GM12878 (cell line): ENCODE measurements at regions not wholly inside any gene's neighbourhood (a gene's known extent, or its start where the extent isn't known, plus 50 kb on each side); places are given as distances from the start of the nearest gene placed in this dataset.

Experiments
- ATAC-seq: fragments of 200-7000 bp; cut with Tn5 transposase; 3 replicates; pipeline ENCODE4 v1.9.1; 2020; ENCODE audit warnings: mild to moderate bottlenecking, moderate library complexity
- BruUV-seq: library from RNA; stranded (reverse); fragments of 400-500 nt; replicated peaks from 2 replicates; lab custom pipeline; 2021; lab: Mats Ljungman, UMichigan
- CTCF ChIA-PET: fragments of 300-600 bp; sonication (Branson Sonifier 250); formaldehyde crosslinking; extraction: SDS; loops from one replicate; lab custom pipeline; 2021; ENCODE audit warnings: inconsistent platforms; lab: Yijun Ruan, JAX
- POLR2A ChIA-PET: fragments of 350-600 bp; formaldehyde crosslinking; extraction: SDS; loops from one replicate; lab custom pipeline; 2021; ENCODE audit warnings: inconsistent platforms; lab: Charles Lee
- RAD21 ChIA-PET: fragments of 300-600 bp; sonication (Branson Sonifier 250); formaldehyde crosslinking; loops from one replicate; lab custom pipeline; 2023; ENCODE audit warnings: antibody characterized with exemption; ENCODE audit not compliant: unreplicated experiment; lab: Charles Lee
- SMC1A ChIA-PET: fragments of 300-600 bp; sonication (Branson Sonifier 250); formaldehyde crosslinking; loops from one replicate; lab custom pipeline; 2023; ENCODE audit not compliant: unreplicated experiment, uncharacterized antibody; lab: Charles Lee
- DNase-seq: peaks from one replicate; pipeline ENCODE4 v3.0.0-alpha.2; 2011; ENCODE audit warnings: low read depth, low spot score
- FAIRE-seq: peaks from 3 replicates; lab custom pipeline; 2011; peaks lifted over from hg19 to GRCh38; lab: Jason Lieb, UNC
- H2AFZ ChIP-seq: 2 replicates; pipeline ENCODE4 v1.6.0; 2011; ENCODE audit warnings: low read depth, low read length, control low read depth; ENCODE audit not compliant: control insufficient read depth
- H3K27ac ChIP-seq: 2 replicates; pipeline ENCODE4 v1.5.1; 2011; ENCODE audit warnings: control low read depth; ENCODE audit not compliant: control insufficient read depth, insufficient read depth
- H3K27me3 ChIP-seq, 2 experiments: replicated peaks in 1 of 2; 2 replicates each; pipeline versions ENCODE4 v1.6.0 to v1.6.1; 2011; ENCODE audit warnings: low read length in 1 of 2; ENCODE audit not compliant: control insufficient read depth in 2 of 2, insufficient read depth in 2 of 2
- H3K36me3 ChIP-seq, 2 experiments: 2 replicates each; pipeline ENCODE4 v1.5.1; 2011; ENCODE audit warnings: low read length in 1 of 2; ENCODE audit not compliant: control insufficient read depth in 2 of 2, insufficient read depth in 2 of 2
- H3K4me1 ChIP-seq: 2 replicates; pipeline ENCODE4 v1.6.1; 2011; ENCODE audit warnings: mild to moderate bottlenecking, low read length, moderate library complexity, mixed read lengths; ENCODE audit not compliant: control insufficient read depth, insufficient read depth
- H3K4me2 ChIP-seq: 2 replicates; pipeline ENCODE4 v1.6.0; 2011; ENCODE audit warnings: control low read depth; ENCODE audit not compliant: control insufficient read depth, insufficient read depth
- H3K4me3 ChIP-seq: fragments of 200-600 bp; sonication (generic); 2 replicates; pipeline ENCODE4 v1.5.1; 2016
- H3K79me2 ChIP-seq: 2 replicates; pipeline ENCODE4 v1.6.0; 2011; ENCODE audit warnings: low read length; ENCODE audit not compliant: control insufficient read depth, insufficient read depth
- H3K9ac ChIP-seq: 2 replicates; pipeline ENCODE4 v1.8.0; 2011; ENCODE audit warnings: low read length, control low read depth, mixed read lengths; ENCODE audit not compliant: control insufficient read depth, insufficient read depth
- H3K9me3 ChIP-seq: replicated peaks from 3 replicates; pipeline ENCODE4 v1.5.1; 2011; ENCODE audit warnings: mild to moderate bottlenecking, low read length; ENCODE audit not compliant: control insufficient read depth, insufficient read depth
- H4K20me1 ChIP-seq: 2 replicates; pipeline ENCODE4 v1.6.0; 2011; ENCODE audit not compliant: control insufficient read depth, insufficient read depth
- ATF3 ChIP-seq: IDR thresholded peaks from 2 replicates; pipeline ENCODE4 v1.6.1; 2011; ENCODE audit warnings: low read depth, mild to moderate bottlenecking, low read length, moderate library complexity, borderline replicate concordance; ENCODE audit errors: extremely low read depth
- CHD4 ChIP-seq: fragments of 200-600 bp; sonication (generic); IDR thresholded peaks from 2 replicates; pipeline ENCODE4 v1.6.1; 2016; ENCODE audit warnings: mild to moderate bottlenecking
- EED ChIP-seq: sonication (generic); IDR thresholded peaks from 2 replicates; pipeline ENCODE4 v1.6.1; 2016; ENCODE audit warnings: antibody characterized with exemption, low read depth
- GABPA ChIP-seq: IDR thresholded peaks from 2 replicates; pipeline ENCODE4 v1.6.1; 2014; ENCODE audit warnings: antibody characterized with exemption, low read depth, mild to moderate bottlenecking, inconsistent platforms
- HCFC1 ChIP-seq: fragments of 150-350 bp; IDR thresholded peaks from 2 replicates; pipeline ENCODE4 v1.6.1; 2014; ENCODE audit warnings: low read length
- MTA2 ChIP-seq: fragments of 450-650 bp; IDR thresholded peaks from 2 replicates; pipeline ENCODE4 v1.6.1; 2016; ENCODE audit warnings: low read depth, mild to moderate bottlenecking, moderate library complexity
- NBN ChIP-seq: fragments of 450-650 bp; IDR thresholded peaks from 2 replicates; pipeline ENCODE4 v1.6.1; 2016
- NRF1 ChIP-seq: conservative IDR thresholded peaks from 2 replicates; pipeline ENCODE4 v1.6.1; 2011; ENCODE audit warnings: mild to moderate bottlenecking, low read depth, low read length, improper control_type of control experiment
- POLR2AphosphoS5 ChIP-seq: IDR thresholded peaks from 2 replicates; pipeline ENCODE4 v1.6.1; 2011; ENCODE audit warnings: mild to moderate bottlenecking, low read length, inconsistent platforms
- RCOR1 ChIP-seq: conservative IDR thresholded peaks from 2 replicates; pipeline ENCODE4 v1.6.1; 2012; ENCODE audit warnings: low read depth, low read length, improper control_type of control experiment
- RELB ChIP-seq: fragments of 450-650 bp; IDR thresholded peaks from 2 replicates; pipeline ENCODE4 v1.6.1; 2017; ENCODE audit warnings: low read depth, mild to moderate bottlenecking, moderate library complexity
- SIN3A ChIP-seq: IDR thresholded peaks from 2 replicates; pipeline ENCODE4 v1.6.1; 2012; ENCODE audit warnings: low read depth, low read length, improper control_type of control experiment
- ZSCAN29 ChIP-seq: fragments of 450-650 bp; IDR thresholded peaks from 2 replicates; pipeline ENCODE4 v1.6.1; 2017; ENCODE audit warnings: mild to moderate bottlenecking, moderate library complexity
- ZZZ3 ChIP-seq: IDR thresholded peaks from 2 replicates; pipeline ENCODE4 v1.6.1; 2011; ENCODE audit warnings: low read depth; ENCODE audit not compliant: control insufficient read depth, insufficient read length
- WGBS: methylation state at CpG from one replicate; pipeline ENCODE4 v1.1.6; 2016; ENCODE audit warnings: low lambda C conversion rate; ENCODE audit not compliant: insufficient replicate concordance, insufficient coverage; ENCODE audit errors: missing lambda C conversion rate; 5-methylcytosine and 5-hydroxymethylcytosine counted together
- in situ Hi-C: fragments of 300-500 bp; cut with MboI; formaldehyde crosslinking; loops from 9 replicates; pipeline ENCODE4 v1.14.3; 2018; ENCODE audit warnings: mixed read lengths
- intact Hi-C: fragments of 100-400 bp; cut with micrococcal nuclease; formaldehyde crosslinking; loops from one replicate; pipeline ENCODE4 v1.14.2; 2022; ENCODE audit not compliant: unreplicated experiment

- H3K4me2 ChIP-seq = no peak overlapping the region
- no peak for FAIRE-seq
- H3K4me1 ChIP-seq = no peaks in the 10 kb centered on the region
- H3K27me3 ChIP-seq = no peaks in the 10 kb centered on the region
- ChIA-PET RAD21 (no interaction called here), CTCF (no interaction called here), POLR2A (no interaction called here), SMC1A (no interaction called here)
- no TSS peak for BruUV-seq
- no peaks in the 10 kb centered on the region for H3K9me3 ChIP-seq
- no peak overlapping the region for H3K27ac ChIP-seq
- H4K20me1 ChIP-seq = no peaks in the 10 kb centered on the region
- ATAC-seq = no peak
- no peak for DNase-seq
- in situ Hi-C loops = no loop called here
- 8% methylated on average over 2 of the region's 2 CpGs for WGBS
- no peak overlapping the region for H2AFZ ChIP-seq
- TF ChIP-seq NBN = no peak
- TF ChIP-seq MTA2 = no peak
- TF ChIP-seq HCFC1 = no peak
- TF ChIP-seq ZSCAN29 = no peak
- TF ChIP-seq SIN3A = no peak
- no peak for TF ChIP-seq NRF1
- no peak for TF ChIP-seq RCOR1
- no peak for TF ChIP-seq POLR2AphosphoS5
- no peak for TF ChIP-seq ZZZ3
- TF ChIP-seq EED = no peak
- H3K4me3 ChIP-seq = no peak overlapping the region
- H3K9ac ChIP-seq = no peak overlapping the region
- no peaks in the 10 kb centered on the region for H3K79me2 ChIP-seq
- H3K36me3 ChIP-seq = no peaks in the 10 kb centered on the region
- intact Hi-C loops = no loop called here
Measured at GRCh38 chr14:84546236-84546635, 983.7 kb upstream of the FLRT2 start.

- RAD21 ChIA-PET = no interaction called here
- ATAC-seq (no peak), DNase-seq (no peak), FAIRE-seq (no peak)
- intact Hi-C loops = no loop called here
- SMC1A ChIA-PET = no interaction called here
- TF ChIP-seq ATF3 (no peak), GABPA (no peak), CHD4 (no peak), RELB (no peak), HCFC1 (no peak)
- no peaks in the 10 kb centered on the region for H3K36me3 ChIP-seq
- no peaks in the 10 kb centered on the region for H3K27me3 ChIP-seq
- POLR2A ChIA-PET = no interaction called here
- no peaks in the 10 kb centered on the region for H3K79me2 ChIP-seq
- WGBS = 0% methylated on average over 3 of the region's 3 CpGs
- no peak overlapping the region for H3K4me2 ChIP-seq
- no peak overlapping the region for H3K9ac ChIP-seq
- no peak overlapping the region for H2AFZ ChIP-seq
- CTCF ChIA-PET = no interaction called here
- H3K27ac ChIP-seq = no peak overlapping the region
- in situ Hi-C loops = no loop called here
- no peak overlapping the region for H3K4me3 ChIP-seq
- BruUV-seq = no TSS peak
- no peaks in the 10 kb centered on the region for H3K4me1 ChIP-seq
- no peaks in the 10 kb centered on the region; the same call in 2 of the 3 replicates for H3K9me3 ChIP-seq
- H4K20me1 ChIP-seq = no peaks in the 10 kb centered on the region
Measured at GRCh38 chr14:84554136-84554535, 975.8 kb upstream of the FLRT2 start.
